Body of pancreas (tissue), 4 donors: ENCODE measurements at regions not wholly inside any gene's neighbourhood (a gene's known extent, or its start where the extent isn't known, plus 50 kb on each side); places are given as distances from the start of the nearest gene placed in this dataset.

Experiments
- POLR2A ChIP-seq, 3 donors: fragments of 450-650 bp; IDR thresholded peaks; one replicate each; pipeline ENCODE4 v1.6.1; 2016; ENCODE audit warnings: antibody characterized with exemption in 3 of 3, mild to moderate bottlenecking in 2 of 3
- TF ChIP-seq, protein P1 (sequence below), 7 experiments: fragments of 450-650 bp in 4 of 7; fragments of 200-600 bp in 3 of 7; sonication (generic) in 3 of 7; IDR thresholded peaks; one replicate each; pipeline ENCODE4 v1.5.1; 2016 to 2019; ENCODE audit warnings: antibody characterized with exemption in 7 of 7

GRCh38 chr6:140284871-140285270 is 910.4 kb upstream of the CITED2 start:
- no peak for TF ChIP-seq POLR2A (IDR thresholded peaks at IDR 0.05)
- TF ChIP-seq, protein P1, sequence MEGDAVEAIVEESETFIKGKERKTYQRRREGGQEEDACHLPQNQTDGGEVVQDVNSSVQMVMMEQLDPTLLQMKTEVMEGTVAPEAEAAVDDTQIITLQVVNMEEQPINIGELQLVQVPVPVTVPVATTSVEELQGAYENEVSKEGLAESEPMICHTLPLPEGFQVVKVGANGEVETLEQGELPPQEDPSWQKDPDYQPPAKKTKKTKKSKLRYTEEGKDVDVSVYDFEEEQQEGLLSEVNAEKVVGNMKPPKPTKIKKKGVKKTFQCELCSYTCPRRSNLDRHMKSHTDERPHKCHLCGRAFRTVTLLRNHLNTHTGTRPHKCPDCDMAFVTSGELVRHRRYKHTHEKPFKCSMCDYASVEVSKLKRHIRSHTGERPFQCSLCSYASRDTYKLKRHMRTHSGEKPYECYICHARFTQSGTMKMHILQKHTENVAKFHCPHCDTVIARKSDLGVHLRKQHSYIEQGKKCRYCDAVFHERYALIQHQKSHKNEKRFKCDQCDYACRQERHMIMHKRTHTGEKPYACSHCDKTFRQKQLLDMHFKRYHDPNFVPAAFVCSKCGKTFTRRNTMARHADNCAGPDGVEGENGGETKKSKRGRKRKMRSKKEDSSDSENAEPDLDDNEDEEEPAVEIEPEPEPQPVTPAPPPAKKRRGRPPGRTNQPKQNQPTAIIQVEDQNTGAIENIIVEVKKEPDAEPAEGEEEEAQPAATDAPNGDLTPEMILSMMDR (IDR thresholded peaks at IDR 0.05): no peak
